SK-N-SH (cell line): ENCODE measurements at regions not wholly inside any gene's neighbourhood (a gene's known extent, or its start where the extent isn't known, plus 50 kb on each side); places are given as distances from the start of the nearest gene placed in this dataset.

Source experiments
- CTCF ChIA-PET: fragments of 300-600, 350-600 bp; formaldehyde crosslinking; extraction: SDS; loops from one replicate; lab custom pipeline; 2021; lab: Yijun Ruan, JAX
- POLR2A ChIA-PET: fragments of 350-600 bp; sonication (Branson Sonifier 250); formaldehyde crosslinking; extraction: SDS; loops from one replicate; lab custom pipeline; 2020; ENCODE audit warnings: antibody characterized with exemption, inconsistent platforms; lab: Yijun Ruan, JAX
- DNase-seq: peaks from one replicate; pipeline ENCODE4 v3.0.0; 2012
- H2AFZ ChIP-seq: fragments of 200-600 bp; sonication (generic); 2 replicates; pipeline ENCODE4 v1.8.1; 2016; ENCODE audit warnings: antibody characterized with exemption, mild to moderate bottlenecking, low read depth
- H3F3A ChIP-seq: fragments of 200-600 bp; sonication (generic); replicated peaks from 2 replicates; pipeline ENCODE3; 2016; ENCODE audit warnings: antibody characterized with exemption, mild to moderate bottlenecking; ENCODE audit not compliant: insufficient read depth
- H3K27ac ChIP-seq, 2 experiments: fragments of 200-500 bp in 1 of 2; fragments of 200-600 bp in 1 of 2; sonication (Bioruptor generic) in 1 of 2; sonication (generic), shearing (Covaris generic) in 1 of 2; 2 replicates each; pipeline versions ENCODE4 v1.5.1 to v1.6.1; 2014 to 2016; ENCODE audit warnings: low read depth in 2 of 2, inconsistent platforms in 1 of 2, low read length in 1 of 2, mild to moderate bottlenecking in 1 of 2, mixed read lengths in 1 of 2
- H3K27me3 ChIP-seq: fragments of 200-600 bp; sonication (generic), shearing (Covaris generic); 2 replicates; pipeline ENCODE4 v1.6.1; 2016; ENCODE audit warnings: mixed run types; ENCODE audit not compliant: insufficient read depth
- H3K36me3 ChIP-seq, 2 experiments: fragments of 200-500 bp in 1 of 2; fragments of 200-600 bp in 1 of 2; sonication (Bioruptor generic) in 1 of 2; sonication (generic) in 1 of 2; replicated peaks in 1 of 2; 2 replicates each; pipeline versions ENCODE3 to v1.5.1; 2014 to 2016; ENCODE audit warnings: low read length in 1 of 2, mild to moderate bottlenecking in 1 of 2; ENCODE audit not compliant: insufficient read depth in 2 of 2, control insufficient read depth in 1 of 2
- H3K4me1 ChIP-seq, 2 experiments: fragments of 200-500 bp in 1 of 2; fragments of 200-600 bp in 1 of 2; sonication (Bioruptor generic) in 1 of 2; sonication (generic), shearing (Covaris generic) in 1 of 2; 2 replicates each; pipeline versions ENCODE4 v1.5.1 to v1.6.1; 2014 to 2016; ENCODE audit warnings: low read depth in 1 of 2, low read length in 1 of 2, mixed run types in 1 of 2; ENCODE audit not compliant: insufficient read depth in 2 of 2, control insufficient read depth in 1 of 2
- H3K4me2 ChIP-seq: fragments of 200-600 bp; sonication (generic), shearing (Covaris generic); 2 replicates; pipeline ENCODE4 v1.6.1; 2017; ENCODE audit warnings: mixed run types
- H3K4me3 ChIP-seq, 2 experiments: fragments of 200-500 bp in 1 of 2; fragments of 200-600 bp in 1 of 2; sonication (Bioruptor generic) in 1 of 2; sonication (generic), shearing (Covaris generic) in 1 of 2; 2 replicates each; pipeline versions ENCODE4 v1.5.1 to v1.8.1; 2014 to 2016; ENCODE audit warnings: low read depth in 2 of 2, inconsistent platforms in 1 of 2, low read length in 1 of 2, mild to moderate bottlenecking in 1 of 2, mixed read lengths in 1 of 2, moderate library complexity in 1 of 2
- H3K79me2 ChIP-seq: fragments of 200-600 bp; sonication (generic); 2 replicates; pipeline ENCODE4 v1.8.1; 2017; ENCODE audit warnings: mild to moderate bottlenecking; ENCODE audit not compliant: insufficient read depth
- H3K9ac ChIP-seq: fragments of 200-600 bp; sonication (generic); 2 replicates; pipeline ENCODE4 v1.6.1; 2017; ENCODE audit warnings: mixed run types
- H3K9me2 ChIP-seq: fragments of 200-600 bp; sonication (generic); 2 replicates; pipeline ENCODE4 v1.6.1; 2017; ENCODE audit warnings: mixed run types
- H3K9me3 ChIP-seq: fragments of 200-600 bp; sonication (generic); 2 replicates; pipeline ENCODE4 v1.6.1; 2017; ENCODE audit warnings: mixed run types, mild to moderate bottlenecking, moderate library complexity
- H4K20me1 ChIP-seq: fragments of 200-600 bp; sonication (generic); 2 replicates; pipeline ENCODE4 v1.6.1; 2017; ENCODE audit warnings: mild to moderate bottlenecking, mixed run types; ENCODE audit not compliant: insufficient read depth
- FOSL2 ChIP-seq: IDR thresholded peaks from 2 replicates; pipeline ENCODE4 v1.4.0; 2012; ENCODE audit warnings: low read depth, mild to moderate bottlenecking, moderate library complexity, borderline replicate concordance
- GATA2 ChIP-seq: sonication (generic); formaldehyde crosslinking; IDR thresholded peaks from 2 replicates; pipeline ENCODE4 v1.5.0; 2020; ENCODE audit warnings: mild to moderate bottlenecking, missing genetic modification reagents
- RXRA ChIP-seq: IDR thresholded peaks from 2 replicates; pipeline ENCODE4 v1.4.0; 2012; ENCODE audit warnings: low read depth, mild to moderate bottlenecking, borderline replicate concordance
- WGBS: methylation state at CpG from one replicate; pipeline ENCODE4 v1.1.6; 2017; ENCODE audit warnings: low lambda C conversion rate; 5-methylcytosine and 5-hydroxymethylcytosine counted together
- TF ChIP-seq, protein P1 (sequence below): IDR thresholded peaks from 2 replicates; pipeline ENCODE4 v1.4.0; 2012; ENCODE audit warnings: low read depth, borderline replicate concordance

DNA sequence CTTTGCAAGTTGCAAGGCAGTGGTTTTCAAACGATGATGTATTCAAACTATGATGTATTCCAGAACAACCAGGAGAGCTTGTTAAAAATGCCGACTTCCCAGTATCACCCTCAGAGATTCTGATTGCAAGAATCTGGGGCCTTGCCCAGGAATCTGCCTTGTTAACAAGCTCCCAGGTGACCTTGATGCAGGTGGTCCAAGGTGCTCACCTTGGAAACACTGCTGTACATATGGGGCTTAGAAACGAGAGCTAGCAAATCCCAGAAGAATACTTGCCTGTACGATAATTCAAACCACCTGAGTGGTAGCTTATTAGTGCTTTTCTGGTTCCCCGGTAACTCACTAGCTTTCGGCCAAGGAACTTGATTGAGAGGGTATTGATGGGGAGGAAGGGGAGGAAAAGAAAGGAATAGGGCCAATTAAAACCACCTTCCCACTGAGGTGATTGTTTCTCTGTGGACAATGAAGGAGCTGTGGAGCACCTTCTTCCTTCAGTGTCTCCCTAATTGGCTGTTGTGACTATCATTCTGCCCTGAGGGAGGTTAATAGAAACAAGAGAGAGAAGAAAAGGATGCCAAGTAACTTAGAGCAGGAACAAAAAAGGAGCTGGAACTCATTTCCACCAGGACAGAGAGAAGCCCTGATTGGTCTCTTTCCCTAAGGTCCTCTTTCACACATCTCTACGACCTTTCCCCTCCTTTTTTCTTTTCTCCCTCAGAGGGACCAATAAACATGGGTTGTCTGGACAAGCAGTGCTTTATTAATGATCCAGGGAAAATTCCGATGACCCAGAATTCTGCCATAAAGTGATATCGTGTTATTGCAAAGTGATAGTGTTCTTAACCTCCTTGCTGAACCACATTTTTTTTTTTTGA, 218.8 kb downstream of the TMEM167A start:
- Histone ChIP-seq H3K9ac (no peak overlapping the region), H3K4me2 (no peak overlapping the region), H3F3A (no peaks in the 10 kb centered on the region), H2AFZ (no peak overlapping the region), H4K20me1 (no peaks in the 10 kb centered on the region), H3K27ac (no peak overlapping the region), H3K9me2 (no peaks in the 10 kb centered on the region), H3K27me3 (no peaks in the 10 kb centered on the region), H3K9me3 (no peaks in the 10 kb centered on the region), H3K4me3 (no peak overlapping the region), H3K79me2 (no peaks in the 10 kb centered on the region), H3K36me3 (no peaks in the 10 kb centered on the region), H3K4me1 (peaks cover 0 to 7% of the 10 kb centered on the region in 2 experiments; a peak in 1 of 4 replicates)
- ChIA-PET CTCF (interaction anchor here (1.2 kb wide), 1 partner anchor 15 kb away, joined by 4 read pairs; no protein-coding TSS in a partner anchor), POLR2A (interaction anchor here (1.0 kb wide), 1 partner anchor 219 kb away, joined by 4 read pairs; the partner anchor contains the start of genes TMEM167A and XRCC4)
- WGBS, result 69% methylated on average over 7 of the region's 9 CpGs
- no peak for DNase-seq
- TF ChIP-seq GATA2 (CRISPR knock-in tag) (no peak), RXRA (no peak)

DNA sequence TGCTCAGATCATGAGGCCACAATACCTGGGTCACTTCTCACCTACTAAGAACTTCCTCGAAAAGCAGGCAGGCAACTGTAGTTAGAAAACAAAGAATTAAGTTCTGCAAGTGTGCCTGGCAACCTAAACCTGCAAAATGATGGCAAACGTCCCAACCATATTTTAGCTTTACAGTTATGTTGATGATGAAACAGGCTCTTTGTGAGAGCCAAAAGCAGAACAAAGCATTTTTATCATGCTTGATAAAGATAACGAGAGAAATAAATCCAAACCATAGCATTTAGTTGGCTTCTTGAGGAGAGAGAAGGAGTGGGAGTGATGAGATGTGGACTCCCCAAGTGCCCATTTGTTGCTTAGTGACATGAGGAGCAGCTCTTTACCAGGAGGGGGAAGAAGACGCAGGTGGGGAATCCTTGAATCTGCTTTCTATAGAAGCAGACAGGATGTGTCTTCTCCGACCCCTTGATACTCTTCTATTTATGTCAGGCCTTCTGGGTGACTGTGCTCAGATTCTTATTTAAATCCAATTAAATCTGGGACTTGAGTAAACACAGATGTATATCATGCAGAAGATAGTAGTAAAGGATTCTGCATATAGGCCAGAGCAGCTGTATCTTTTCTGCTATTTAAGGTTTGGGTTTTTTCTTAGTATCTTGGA, 221.2 kb downstream of the TMEM167A start:
- no peaks in the 10 kb centered on the region for H3K27me3 ChIP-seq
- no peak overlapping the region for H3K4me2 ChIP-seq
- no peak overlapping the region for H2AFZ ChIP-seq
- no peaks in the 10 kb centered on the region for H3K36me3 ChIP-seq
- H3K4me3 ChIP-seq, result no peak overlapping the region
- H3K4me1 ChIP-seq, result peaks cover 0 to 5% of the 10 kb centered on the region in 2 experiments; a peak in 1 of 4 replicates
- no peak overlapping the region for H3K9ac ChIP-seq
- CTCF ChIA-PET, result no interaction called here
- DNase-seq, result no peak
- 62% methylated on average over 5 of the region's 5 CpGs for WGBS
- POLR2A ChIA-PET, result no interaction called here
- H3K9me3 ChIP-seq, result no peaks in the 10 kb centered on the region
- H3K9me2 ChIP-seq, result no peaks in the 10 kb centered on the region
- H3K79me2 ChIP-seq, result no peaks in the 10 kb centered on the region
- H4K20me1 ChIP-seq, result no peaks in the 10 kb centered on the region
- TF ChIP-seq FOSL2, result no peak
- 0 out of 2 replicates have a peak, but pooled peaks have one; percentile 11 for TF ChIP-seq GATA2 (CRISPR knock-in tag)
- H3K27ac ChIP-seq, result no peak overlapping the region
- H3F3A ChIP-seq, result no peaks in the 10 kb centered on the region

DNA sequence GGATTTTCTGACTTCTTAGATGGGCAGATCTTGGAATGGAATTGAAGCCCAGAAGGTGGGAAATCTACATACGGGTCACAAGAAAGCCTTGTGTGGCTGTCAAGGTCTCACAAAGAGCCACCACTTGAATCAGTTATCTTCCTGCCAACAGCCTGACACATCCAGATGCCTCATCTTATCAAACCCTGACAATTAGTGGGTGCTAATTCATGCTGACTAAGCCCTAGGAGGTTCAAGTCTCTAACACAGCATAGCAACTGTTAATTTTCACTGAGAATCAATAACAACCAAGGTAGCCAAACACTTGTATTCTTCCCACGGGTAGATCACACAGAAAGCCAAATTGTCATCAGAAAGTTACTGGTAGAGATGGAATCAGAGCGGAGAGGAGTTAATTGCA, 222.2 kb downstream of the TMEM167A start:
- no peaks in the 10 kb centered on the region for H3K36me3 ChIP-seq
- H3K9me3 ChIP-seq, result no peaks in the 10 kb centered on the region
- no peaks in the 10 kb centered on the region for H3F3A ChIP-seq
- no peaks in the 10 kb centered on the region for H3K9me2 ChIP-seq
- no peaks in the 10 kb centered on the region for H3K79me2 ChIP-seq
- WGBS, result 76% methylated on average over 3 of the region's 3 CpGs
- no peaks in the 10 kb centered on the region for H3K27me3 ChIP-seq
- H3K9ac ChIP-seq, result no peak overlapping the region
- H2AFZ ChIP-seq, result no peak overlapping the region
- CTCF ChIA-PET, result no interaction called here
- POLR2A ChIA-PET, result no interaction called here
- TF ChIP-seq, protein P1, sequence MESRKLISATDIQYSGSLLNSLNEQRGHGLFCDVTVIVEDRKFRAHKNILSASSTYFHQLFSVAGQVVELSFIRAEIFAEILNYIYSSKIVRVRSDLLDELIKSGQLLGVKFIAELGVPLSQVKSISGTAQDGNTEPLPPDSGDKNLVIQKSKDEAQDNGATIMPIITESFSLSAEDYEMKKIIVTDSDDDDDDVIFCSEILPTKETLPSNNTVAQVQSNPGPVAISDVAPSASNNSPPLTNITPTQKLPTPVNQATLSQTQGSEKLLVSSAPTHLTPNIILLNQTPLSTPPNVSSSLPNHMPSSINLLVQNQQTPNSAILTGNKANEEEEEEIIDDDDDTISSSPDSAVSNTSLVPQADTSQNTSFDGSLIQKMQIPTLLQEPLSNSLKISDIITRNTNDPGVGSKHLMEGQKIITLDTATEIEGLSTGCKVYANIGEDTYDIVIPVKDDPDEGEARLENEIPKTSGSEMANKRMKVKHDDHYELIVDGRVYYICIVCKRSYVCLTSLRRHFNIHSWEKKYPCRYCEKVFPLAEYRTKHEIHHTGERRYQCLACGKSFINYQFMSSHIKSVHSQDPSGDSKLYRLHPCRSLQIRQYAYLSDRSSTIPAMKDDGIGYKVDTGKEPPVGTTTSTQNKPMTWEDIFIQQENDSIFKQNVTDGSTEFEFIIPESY, result no peak
- DNase-seq, result no peak
- H3K27ac ChIP-seq, result no peak overlapping the region; a peak in 1 of 4 replicates
- H3K4me2 ChIP-seq, result no peak overlapping the region
- no peak overlapping the region for H3K4me3 ChIP-seq
- H4K20me1 ChIP-seq, result no peaks in the 10 kb centered on the region
- H3K4me1 ChIP-seq, result peaks cover 0 to 5% of the 10 kb centered on the region in 2 experiments; a peak in 2 of 4 replicates
